ENCODE measurements at regions not wholly inside any gene's neighbourhood (a gene's known extent, or its start where the extent isn't known, plus 50 kb on each side); places are given as distances from the start of the nearest gene placed in this dataset.

DNA sequence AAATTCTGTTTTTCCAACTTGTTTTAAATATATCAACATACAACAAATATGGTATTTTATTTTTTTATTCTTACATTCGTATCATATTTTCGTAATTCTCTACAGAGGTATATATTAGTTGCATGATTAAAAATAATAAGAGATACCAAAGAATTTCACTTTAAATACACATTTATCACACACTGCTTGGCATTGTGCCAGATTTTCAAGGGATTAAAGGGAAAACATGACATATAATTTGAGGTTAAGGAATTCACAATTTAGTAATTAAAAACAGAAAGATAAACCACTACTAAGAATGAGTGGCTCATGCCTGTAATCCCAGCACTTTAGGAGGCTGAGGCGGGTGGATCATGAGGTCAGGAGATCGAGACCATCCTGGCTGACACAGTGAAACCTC lies 484.7 kb upstream of the SORCS1 start:
- H3K27me3 ChIP-seq (ENCODE audit: insufficient read depth, low read length) = no peaks in the 10 kb centered on the region
- BruUV-seq (replicated peaks) = no TSS peak
- no peak overlapping the region for H3K9ac ChIP-seq (ENCODE audit: low read length)
- H2AFZ ChIP-seq (ENCODE audit: low read depth, low read length, poor library complexity, severe bottlenecking) = no peak overlapping the region
- H3K4me1 ChIP-seq (ENCODE audit: control insufficient read depth in 1 of 2, insufficient read depth in 2 of 2, low read length in 2 of 2) = no peaks in the 10 kb centered on the region
- ChIA-PET CTCF (no interaction called here), RAD21 (ENCODE audit: low non-redundant PET in 1 of 2, low total read pairs in 2 of 2, uncharacterized antibody in 2 of 2, unreplicated experiment in 2 of 2) (no interaction called here), POLR2A (no interaction called here)
- no peak overlapping the region for H3K4me3 ChIP-seq (replicated peaks in 1 of 2; ENCODE audit: low read depth in 1 of 2, low read length in 2 of 2)
- no peaks in the 10 kb centered on the region for H3K36me3 ChIP-seq (ENCODE audit: control insufficient read depth in 1 of 2, insufficient read depth in 2 of 2, low read length in 2 of 2)
- H3K27ac ChIP-seq (ENCODE audit: low read depth, low read length) = no peak overlapping the region
- intact Hi-C loops (cut with micrococcal nuclease) = no loop called here
- H3K9me3 ChIP-seq (ENCODE audit: control insufficient read depth in 1 of 2, insufficient read depth in 1 of 2, low read depth in 1 of 2, low read length in 2 of 2) = peaks cover 21 to 56% of the 10 kb centered on the region in 2 experiments; a peak in 2 of 4 replicates
- H3K9me2 ChIP-seq (ENCODE audit: insufficient read depth) = no peaks in the 10 kb centered on the region
- no peaks in the 10 kb centered on the region for H4K20me1 ChIP-seq (ENCODE audit: insufficient read depth)
- DNase-seq (ENCODE audit: low read depth, low spot score) = no peak
- TF ChIP-seq ZNF274 (IDR thresholded peaks at IDR 0.05; ENCODE audit: low read depth, low read length) (no peak), CBX3 (IDR thresholded peaks at IDR 0.05; ENCODE audit: low read depth) (no peak), SRF (IDR thresholded peaks at IDR 0.05; ENCODE audit: low read depth) (no peak), FOSL1 (IDR thresholded peaks at IDR 0.05; ENCODE audit: low read depth) (no peak), TCF7L2 (IDR thresholded peaks at IDR 0.05; ENCODE audit: borderline replicate concordance, extremely low read depth, insufficient read depth, insufficient read length) (no peak), EGR1 (IDR thresholded peaks at IDR 0.05; ENCODE audit: low read depth) (no peak), SIN3A (IDR thresholded peaks at IDR 0.05; ENCODE audit: low read depth) (no peak), ZFX (IDR thresholded peaks at IDR 0.05) (no peak), POLR2A (IDR thresholded peaks at IDR 0.05; ENCODE audit: borderline replicate concordance, extremely low read depth, insufficient read depth, insufficient read length) (no peak), ELF1 (IDR thresholded peaks at IDR 0.05; ENCODE audit: borderline replicate concordance, low read depth) (no peak), CEBPB (IDR thresholded peaks at IDR 0.05; ENCODE audit: low read depth) (no peak), EZH2 (IDR thresholded peaks at IDR 0.05) (no peak), SP1 (IDR thresholded peaks at IDR 0.05; ENCODE audit: low read depth) (no peak)
- TF ChIP-seq, protein P1, sequence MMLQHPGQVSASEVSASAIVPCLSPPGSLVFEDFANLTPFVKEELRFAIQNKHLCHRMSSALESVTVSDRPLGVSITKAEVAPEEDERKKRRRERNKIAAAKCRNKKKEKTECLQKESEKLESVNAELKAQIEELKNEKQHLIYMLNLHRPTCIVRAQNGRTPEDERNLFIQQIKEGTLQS (IDR thresholded peaks at IDR 0.05) = no peak
- TF ChIP-seq, protein P2, sequence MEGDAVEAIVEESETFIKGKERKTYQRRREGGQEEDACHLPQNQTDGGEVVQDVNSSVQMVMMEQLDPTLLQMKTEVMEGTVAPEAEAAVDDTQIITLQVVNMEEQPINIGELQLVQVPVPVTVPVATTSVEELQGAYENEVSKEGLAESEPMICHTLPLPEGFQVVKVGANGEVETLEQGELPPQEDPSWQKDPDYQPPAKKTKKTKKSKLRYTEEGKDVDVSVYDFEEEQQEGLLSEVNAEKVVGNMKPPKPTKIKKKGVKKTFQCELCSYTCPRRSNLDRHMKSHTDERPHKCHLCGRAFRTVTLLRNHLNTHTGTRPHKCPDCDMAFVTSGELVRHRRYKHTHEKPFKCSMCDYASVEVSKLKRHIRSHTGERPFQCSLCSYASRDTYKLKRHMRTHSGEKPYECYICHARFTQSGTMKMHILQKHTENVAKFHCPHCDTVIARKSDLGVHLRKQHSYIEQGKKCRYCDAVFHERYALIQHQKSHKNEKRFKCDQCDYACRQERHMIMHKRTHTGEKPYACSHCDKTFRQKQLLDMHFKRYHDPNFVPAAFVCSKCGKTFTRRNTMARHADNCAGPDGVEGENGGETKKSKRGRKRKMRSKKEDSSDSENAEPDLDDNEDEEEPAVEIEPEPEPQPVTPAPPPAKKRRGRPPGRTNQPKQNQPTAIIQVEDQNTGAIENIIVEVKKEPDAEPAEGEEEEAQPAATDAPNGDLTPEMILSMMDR (IDR thresholded peaks at IDR 0.05 in 2 of 3, conservative IDR thresholded peaks at IDR 0.05 in 1 of 3; ENCODE audit: borderline replicate concordance in 1 of 3, insufficient read depth in 1 of 3, low read depth in 2 of 3, low read length in 2 of 3) = no peak
- H3K4me2 ChIP-seq (ENCODE audit: low read length) = no peak overlapping the region
- ATAC-seq = no peak
- H3K79me2 ChIP-seq (ENCODE audit: insufficient read depth, low read length) = no peaks in the 10 kb centered on the region

All from HCT116 (cell line).